Mesenchymal stem cell (in vitro differentiated cells and primary cell): ENCODE measurements at regions not wholly inside any gene's neighbourhood (a gene's known extent, or its start where the extent isn't known, plus 50 kb on each side); places are given as distances from the start of the nearest gene placed in this dataset.
"Not testable (repeated sequence)": the region's sequence is repeated elsewhere in the genome, so short reads cannot be mapped to it uniquely, and the experiment has no call there.

Source experiments
- DNase-seq: peaks from one replicate; pipeline ENCODE4 v3.0.0-alpha.2; 2013
- H2AFZ ChIP-seq: one replicate; pipeline ENCODE4 v1.6.1; 2013; ENCODE audit warnings: low read depth, mild to moderate bottlenecking, control low read depth, inconsistent platforms, low read length, moderate library complexity
- H2AK5ac ChIP-seq: 2 replicates; pipeline ENCODE4 v1.6.1; 2013; ENCODE audit warnings: low read length, moderate library complexity, mild to moderate bottlenecking, inconsistent platforms; ENCODE audit not compliant: severe bottlenecking
- H2BK120ac ChIP-seq: one replicate; pipeline ENCODE4 v1.6.1; 2013; ENCODE audit warnings: low read depth, mild to moderate bottlenecking, inconsistent platforms, low read length, moderate library complexity
- H2BK12ac ChIP-seq, 2 experiments: one replicate each; pipeline ENCODE4 v1.6.1; 2013; ENCODE audit warnings: inconsistent platforms in 2 of 2, low read length in 2 of 2, mild to moderate bottlenecking in 2 of 2, moderate library complexity in 2 of 2, control low read depth in 1 of 2
- H2BK15ac ChIP-seq: one replicate; pipeline ENCODE4 v1.6.1; 2013; ENCODE audit warnings: mild to moderate bottlenecking, low read depth, inconsistent platforms; ENCODE audit not compliant: poor library complexity, severe bottlenecking
- H2BK5ac ChIP-seq: 2 replicates; pipeline ENCODE4 v1.6.1; 2013; ENCODE audit warnings: low read depth, mild to moderate bottlenecking, low read length, control low read depth, inconsistent platforms; ENCODE audit not compliant: poor library complexity, severe bottlenecking
- H3K14ac ChIP-seq, 2 experiments: one replicate each; pipeline ENCODE4 v1.6.1; 2013; ENCODE audit warnings: inconsistent platforms in 2 of 2, low read length in 2 of 2, control low read depth in 1 of 2, mild to moderate bottlenecking in 1 of 2, moderate library complexity in 1 of 2
- H3K18ac ChIP-seq, 2 experiments: one replicate each; pipeline ENCODE4 v1.6.1; 2013; ENCODE audit warnings: inconsistent platforms in 2 of 2, low read length in 2 of 2, control low read depth in 1 of 2, low read depth in 1 of 2, mild to moderate bottlenecking in 1 of 2
- H3K23ac ChIP-seq, 2 experiments: one replicate each; pipeline ENCODE4 v1.6.1; 2013; ENCODE audit warnings: inconsistent platforms in 2 of 2, low read length in 2 of 2, mild to moderate bottlenecking in 2 of 2, moderate library complexity in 2 of 2, control low read depth in 1 of 2
- H3K27ac ChIP-seq: 2 replicates; pipeline ENCODE4 v1.5.1; 2013; ENCODE audit warnings: mild to moderate bottlenecking, moderate library complexity, low read length, control low read depth, inconsistent platforms; ENCODE audit not compliant: poor library complexity, severe bottlenecking
- H3K27me3 ChIP-seq, 2 experiments: 2 replicates each; pipeline versions ENCODE4 v1.6.1 to v1.7.0; 2013; ENCODE audit warnings: low read length in 2 of 2, mild to moderate bottlenecking in 2 of 2, moderate library complexity in 2 of 2, control low read depth in 1 of 2, inconsistent platforms in 1 of 2; ENCODE audit not compliant: control insufficient read depth in 1 of 2, insufficient read depth in 1 of 2
- H3K36me3 ChIP-seq, 2 experiments: 2 replicates each; pipeline versions ENCODE4 v1.6.1 to v1.7.0; 2013; ENCODE audit warnings: low read length in 2 of 2, control low read depth in 1 of 2, inconsistent platforms in 1 of 2, low read depth in 1 of 2, mild to moderate bottlenecking in 1 of 2; ENCODE audit not compliant: insufficient read depth in 2 of 2, control insufficient read depth in 1 of 2
- H3K4ac ChIP-seq, 2 experiments: one replicate each; pipeline ENCODE4 v1.6.1; 2013; ENCODE audit warnings: inconsistent platforms in 2 of 2, low read length in 2 of 2, mild to moderate bottlenecking in 2 of 2, moderate library complexity in 2 of 2, control low read depth in 1 of 2, low read depth in 1 of 2
- H3K4me1 ChIP-seq: 2 replicates; pipeline ENCODE4 v1.6.1; 2013; ENCODE audit warnings: low read depth, low read length, control low read depth; ENCODE audit not compliant: control insufficient read depth, insufficient read depth
- H3K4me2 ChIP-seq: 2 replicates; pipeline ENCODE4 v1.6.1; 2013; ENCODE audit warnings: low read length, mild to moderate bottlenecking, inconsistent platforms; ENCODE audit not compliant: poor library complexity, severe bottlenecking
- H3K4me3 ChIP-seq, 2 experiments: 2 replicates each; pipeline versions ENCODE4 v1.5.1 to v1.7.0; 2013; ENCODE audit warnings: low read length in 2 of 2, mild to moderate bottlenecking in 2 of 2, control low read depth in 1 of 2, low read depth in 1 of 2; ENCODE audit not compliant: insufficient read depth in 1 of 2
- H3K79me1 ChIP-seq: replicated peaks from 2 replicates; pipeline ENCODE4 v1.6.1; 2013; ENCODE audit warnings: mild to moderate bottlenecking, control low read depth, low read length, inconsistent platforms; ENCODE audit not compliant: poor library complexity, severe bottlenecking
- H3K9ac ChIP-seq: 2 replicates; pipeline ENCODE4 v1.7.0; 2013; ENCODE audit warnings: mild to moderate bottlenecking, low read length, moderate library complexity
- H3K9me3 ChIP-seq: 2 replicates; pipeline ENCODE4 v1.7.0; 2013; ENCODE audit warnings: mild to moderate bottlenecking, low read length; ENCODE audit not compliant: control insufficient read depth
- H4K8ac ChIP-seq: one replicate; pipeline ENCODE4 v1.6.1; 2013; ENCODE audit warnings: inconsistent platforms, mild to moderate bottlenecking, low read length, moderate library complexity
- H4K91ac ChIP-seq: one replicate; pipeline ENCODE4 v1.6.1; 2013; ENCODE audit warnings: mild to moderate bottlenecking, low read length, inconsistent platforms
- WGBS: methylation state at CpG from one replicate; pipeline ENCODE4 v1.1.7; 2013; ENCODE audit warnings: mixed read lengths; 5-methylcytosine and 5-hydroxymethylcytosine counted together

GRCh38 chr7:76805262-76805661, 178.2 kb upstream of the POMZP3 start:
- H3K23ac ChIP-seq, H4K8ac ChIP-seq, H3K4me1 ChIP-seq, H3K9me3 ChIP-seq, H3K4me2 ChIP-seq, H3K4me3 ChIP-seq, H3K14ac ChIP-seq, H3K27ac ChIP-seq, H2AK5ac ChIP-seq, H3K27me3 ChIP-seq, H2AFZ ChIP-seq, H4K91ac ChIP-seq, H3K79me1 ChIP-seq, H3K18ac ChIP-seq, H2BK120ac ChIP-seq, H3K4ac ChIP-seq, H2BK15ac ChIP-seq, DNase-seq, H3K9ac ChIP-seq, H2BK5ac ChIP-seq, H3K36me3 ChIP-seq, H2BK12ac ChIP-seq: not testable (repeated sequence)
- WGBS: no CpG with 5 or more reads among the region's 1 CpG

DNA sequence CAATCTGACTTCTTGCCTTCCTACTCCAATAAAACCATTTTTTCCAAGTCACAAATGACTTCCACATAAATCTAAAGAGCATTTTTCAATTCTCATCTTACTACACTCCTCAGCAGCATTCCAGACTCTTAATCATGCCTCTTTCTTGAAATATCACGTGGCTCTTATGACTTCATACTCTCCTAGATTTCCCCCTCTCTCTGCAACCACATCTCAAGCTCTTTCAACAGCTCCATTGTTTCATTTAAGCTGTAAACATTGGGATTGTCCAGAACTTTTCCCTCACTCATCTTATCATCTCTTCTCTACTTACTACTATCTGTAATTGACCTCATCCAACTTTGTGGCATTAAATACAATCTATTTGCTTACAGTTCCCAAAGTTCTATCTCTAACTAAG, 170.6 kb upstream of the POMZP3 start:
- not testable (repeated sequence) for H3K4me3 ChIP-seq, H2BK15ac ChIP-seq, H3K4ac ChIP-seq, H4K91ac ChIP-seq, H4K8ac ChIP-seq, H3K4me1 ChIP-seq, H3K9ac ChIP-seq, H2BK12ac ChIP-seq, H3K27ac ChIP-seq, H3K18ac ChIP-seq, H3K36me3 ChIP-seq, H3K79me1 ChIP-seq, H3K4me2 ChIP-seq, H2BK5ac ChIP-seq, H3K23ac ChIP-seq, H2BK120ac ChIP-seq, H2AFZ ChIP-seq, H2AK5ac ChIP-seq, H3K9me3 ChIP-seq, H3K27me3 ChIP-seq, H3K14ac ChIP-seq
- WGBS: 19% methylated on average over 1 of the region's 1 CpG
- DNase-seq: peak; percentile 13

- H3K14ac ChIP-seq, DNase-seq, H3K27ac ChIP-seq: not testable (repeated sequence)
Measured at GRCh38 chr7:76780693-76781092, 153.6 kb upstream of the POMZP3 start.

GRCh38 chr7:76774279-76774678, 147.2 kb upstream of the POMZP3 start:
- H2BK120ac ChIP-seq, H3K9ac ChIP-seq, DNase-seq, H3K27me3 ChIP-seq, H2BK15ac ChIP-seq, H3K4ac ChIP-seq, H3K23ac ChIP-seq, H2AK5ac ChIP-seq, H3K9me3 ChIP-seq, H3K27ac ChIP-seq, H4K8ac ChIP-seq, H3K4me1 ChIP-seq, H3K4me3 ChIP-seq, H3K18ac ChIP-seq, H3K4me2 ChIP-seq, H4K91ac ChIP-seq, H2BK5ac ChIP-seq, H3K36me3 ChIP-seq, H3K14ac ChIP-seq, H2BK12ac ChIP-seq, H2AFZ ChIP-seq, H3K79me1 ChIP-seq: not testable (repeated sequence)
- WGBS: no CpG with 5 or more reads among the region's 2 CpGs

More at GRCh38 chr7:76780693-76781092, 153.6 kb upstream of the POMZP3 start:
- H3K4me1 ChIP-seq, H2AK5ac ChIP-seq, H3K18ac ChIP-seq, H3K4ac ChIP-seq, H3K4me2 ChIP-seq, H3K23ac ChIP-seq, H4K91ac ChIP-seq, H3K36me3 ChIP-seq, H2BK5ac ChIP-seq, H2BK120ac ChIP-seq, H4K8ac ChIP-seq, H3K9me3 ChIP-seq, H2BK15ac ChIP-seq, H3K79me1 ChIP-seq, H2AFZ ChIP-seq, H3K9ac ChIP-seq, H2BK12ac ChIP-seq, H3K27me3 ChIP-seq, H3K4me3 ChIP-seq: not testable (repeated sequence)
